G401 (cell line): ENCODE measurements at regions not wholly inside any gene's neighbourhood (a gene's known extent, or its start where the extent isn't known, plus 50 kb on each side); places are given as distances from the start of the nearest gene placed in this dataset.

ENCODE experiments used
- DNase-seq: peaks from one replicate; pipeline ENCODE4 v3.0.0-alpha.2; 2015; ENCODE audit warnings: low spot score
- in situ Hi-C: cut with HindIII; loops from 2 replicates; pipeline ENCODE4 v1.10.0; 2016; ENCODE audit warnings: low sequenced_read_pairs, mixed read lengths

- in situ Hi-C loops = no loop called here
- DNase-seq = no peak
Observed at GRCh38 chr4:158018221-158018830, 154.5 kb downstream of the GASK1B start.

GRCh38 chr4:158016511-158016910 lies 156.3 kb downstream of the GASK1B start:
- no peak for DNase-seq
- in situ Hi-C loops = no loop called here

DNA sequence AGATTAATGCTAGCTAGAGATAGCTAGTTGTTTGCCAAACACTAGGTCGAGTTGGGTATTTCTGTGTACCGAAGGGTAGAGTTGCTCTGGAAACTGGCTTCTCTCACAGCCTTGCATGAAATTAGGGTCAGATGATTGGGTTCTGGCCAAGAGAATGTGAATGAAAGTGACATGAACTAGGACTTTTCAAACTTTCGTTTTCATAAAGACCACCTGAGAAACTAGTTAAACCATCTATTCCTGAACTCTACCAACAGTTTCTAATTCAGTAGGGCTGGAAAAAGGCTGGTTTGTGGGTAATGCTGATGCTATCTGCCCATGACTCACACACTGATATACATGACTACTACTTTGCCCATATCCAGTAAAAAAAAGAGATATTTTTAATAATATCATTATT lies 157.6 kb downstream of the GASK1B start:
- in situ Hi-C loops = no loop called here
- no peak for DNase-seq

- no peak for DNase-seq
- in situ Hi-C loops = no loop called here
Observed at GRCh38 chr4:158013858-158014257, 159.0 kb downstream of the GASK1B start.

DNA sequence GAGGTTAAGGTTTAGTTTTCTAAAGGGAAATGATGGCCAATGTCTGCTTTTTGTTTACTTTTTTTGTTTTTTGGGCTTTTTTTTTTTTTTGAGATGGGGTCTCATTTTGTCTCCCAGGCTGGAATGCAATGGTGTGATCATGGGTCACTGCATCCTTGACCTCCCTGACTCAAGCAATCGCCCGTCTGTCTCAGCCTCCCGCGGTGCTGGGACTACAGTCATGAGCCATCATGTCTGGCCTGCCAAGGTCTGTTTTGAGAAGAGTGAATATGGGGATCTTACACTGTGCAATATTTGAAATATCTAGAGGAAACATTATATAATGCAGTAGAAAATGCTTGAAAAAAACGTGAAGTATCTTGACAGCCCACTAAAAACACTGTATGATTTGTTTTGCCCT lies 162.5 kb downstream of the GASK1B start:
- DNase-seq = no peak
- in situ Hi-C loops = no loop called here

- no peak for DNase-seq
- in situ Hi-C loops = no loop called here
Observed at GRCh38 chr4:158008551-158009218, 164.1 kb downstream of the GASK1B start.

- DNase-seq = no peak
- in situ Hi-C loops = no loop called here
Observed at GRCh38 chr4:158007566-158007965, 165.3 kb downstream of the GASK1B start.

DNA sequence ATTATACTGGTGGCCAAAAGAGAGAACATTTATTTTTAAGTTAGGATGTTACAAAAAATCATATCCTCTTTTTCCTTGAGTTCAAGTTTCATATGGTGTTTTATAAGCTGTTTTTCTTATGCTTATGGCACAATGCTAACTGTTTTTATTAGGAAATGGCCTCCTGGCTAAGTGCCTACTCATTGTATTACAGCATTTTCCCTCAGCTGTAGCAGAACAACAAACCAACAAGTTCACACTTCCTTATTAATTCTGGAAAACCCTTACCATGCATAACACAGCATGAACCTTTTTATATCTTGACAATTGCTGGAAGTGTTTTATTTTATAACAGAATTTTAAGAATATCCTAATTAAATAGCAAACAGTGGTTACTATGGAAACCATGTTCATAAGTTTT lies 165.8 kb downstream of the GASK1B start:
- DNase-seq = no peak
- in situ Hi-C loops = no loop called here

GRCh38 chr4:158005021-158005420 lies 167.8 kb downstream of the GASK1B start:
- in situ Hi-C loops = no loop called here

GRCh38 chr4:158004101-158004500 lies 168.7 kb downstream of the GASK1B start:
- in situ Hi-C loops = no loop called here
- no peak for DNase-seq

More at GRCh38 chr4:158005021-158005420, 167.8 kb downstream of the GASK1B start:
- no peak for DNase-seq

DNA sequence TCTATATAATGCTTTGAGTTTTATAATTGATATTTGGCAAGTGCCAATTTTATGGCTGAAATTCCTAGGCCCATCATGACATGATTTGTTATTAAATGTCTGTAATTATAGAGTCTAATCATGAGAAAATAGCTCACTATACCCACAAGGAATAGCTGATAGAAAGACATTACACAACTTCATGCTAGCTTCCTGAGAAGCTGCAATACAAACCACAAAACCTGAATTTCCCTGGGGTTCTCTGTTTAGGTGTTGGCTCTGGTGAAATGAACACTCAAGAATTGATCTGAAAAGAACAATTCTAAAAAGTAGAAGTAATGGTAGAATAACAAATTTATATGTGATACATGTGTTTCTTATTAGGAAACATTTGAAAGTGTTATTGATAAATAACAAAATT lies 169.6 kb downstream of the GASK1B start:
- in situ Hi-C loops = no loop called here
- DNase-seq = no peak

DNA sequence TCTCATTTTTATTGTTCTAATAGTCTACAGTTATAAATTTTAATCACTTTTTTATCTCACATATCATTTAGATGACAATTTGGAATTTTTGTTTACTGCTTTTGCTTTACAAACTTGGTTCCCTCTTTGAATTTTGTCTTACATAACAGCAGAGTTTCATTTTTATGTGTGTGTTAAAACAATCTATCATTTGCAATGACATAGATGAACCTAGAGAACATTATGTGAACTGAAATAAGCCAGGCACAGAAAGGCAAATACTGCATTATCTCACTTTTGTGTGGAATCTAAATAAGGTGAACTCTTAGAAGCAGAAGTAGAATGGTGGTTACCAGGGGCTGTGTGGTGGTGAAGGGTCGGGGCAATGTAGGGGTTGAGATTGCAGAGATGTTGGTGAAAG lies 170.7 kb downstream of the GASK1B start:
- DNase-seq = no peak
- in situ Hi-C loops = no loop called here

- in situ Hi-C loops = no loop called here
- DNase-seq = no peak
Observed at GRCh38 chr4:158001756-158002155, 171.1 kb downstream of the GASK1B start.

GRCh38 chr4:157999723-158000122 lies 173.1 kb downstream of the GASK1B start:
- no peak for DNase-seq
- in situ Hi-C loops = loop anchor here (25.0 kb wide), 1 partner anchor 188 kb away; no protein-coding TSS in a partner anchor

GRCh38 chr4:157997296-157997695 lies 175.5 kb downstream of the GASK1B start:
- in situ Hi-C loops = loop anchor here (25.0 kb wide), 1 partner anchor 190 kb away; no protein-coding TSS in a partner anchor

DNA sequence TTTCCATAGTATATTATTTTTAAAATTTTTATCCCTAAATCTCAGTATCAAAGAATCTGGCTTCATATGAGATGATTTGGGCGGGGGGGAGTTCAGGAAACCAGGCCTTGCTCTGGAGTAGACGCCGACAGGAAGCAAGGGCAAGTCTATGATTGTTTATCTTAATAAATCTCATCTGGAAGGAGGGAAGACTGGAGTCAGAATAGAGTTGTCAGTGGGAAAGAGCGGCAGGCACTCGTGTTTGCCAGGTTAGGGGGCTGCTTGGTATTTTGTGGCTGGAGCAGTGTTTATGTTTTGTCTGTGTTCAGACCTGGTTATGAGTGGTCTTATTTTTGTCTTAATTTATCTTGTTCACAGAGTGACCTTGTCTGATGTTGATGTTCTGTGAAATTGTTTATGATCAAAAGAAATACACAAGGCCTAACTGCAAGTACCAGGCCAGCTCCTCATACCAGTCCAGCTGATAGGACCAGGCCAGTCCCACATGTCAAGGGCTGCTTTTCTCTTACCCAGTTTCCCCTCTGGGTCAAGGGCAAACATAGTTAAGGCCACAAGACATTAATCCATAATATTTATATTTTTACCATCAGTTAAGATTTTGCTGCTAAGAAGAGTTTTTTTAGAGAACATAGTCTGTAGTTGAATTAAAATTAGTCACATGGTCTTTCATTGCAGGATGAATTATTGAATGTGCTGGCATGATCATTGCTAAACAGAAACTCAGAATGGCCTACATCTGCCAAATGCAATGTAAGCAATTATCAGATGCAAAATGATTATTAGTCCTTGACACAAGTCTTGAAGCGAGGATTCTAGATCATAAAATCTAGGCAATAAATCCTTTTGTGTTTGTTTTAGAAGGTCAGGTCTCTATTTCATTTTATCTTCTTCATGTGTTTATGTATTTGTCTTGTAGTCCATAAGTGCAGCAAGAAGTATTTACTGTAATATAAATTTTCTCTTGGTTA lies 176.5 kb downstream of the GASK1B start:
- no peak for DNase-seq
- in situ Hi-C loops = loop anchor here (25.0 kb wide), 1 partner anchor 191 kb away; no protein-coding TSS in a partner anchor

More at GRCh38 chr4:157997296-157997695, 175.5 kb downstream of the GASK1B start:
- DNase-seq = no peak

- no peak for DNase-seq
- in situ Hi-C loops = loop anchor here (25.0 kb wide), 1 partner anchor 192 kb away; no protein-coding TSS in a partner anchor
Observed at GRCh38 chr4:157994863-157995262, 178.0 kb downstream of the GASK1B start.

GRCh38 chr4:157992948-157993839 lies 179.6 kb downstream of the GASK1B start:
- no peak for DNase-seq
- in situ Hi-C loops = loop anchor here (25.0 kb wide), 1 partner anchor 194 kb away; no protein-coding TSS in a partner anchor
